ENCODE measurements at regions not wholly inside any gene's neighbourhood (a gene's known extent, or its start where the extent isn't known, plus 50 kb on each side); places are given as distances from the start of the nearest gene placed in this dataset.
A peak's percentile ranks its signal among the peaks of the same experiment; 100 is the strongest.

DNA sequence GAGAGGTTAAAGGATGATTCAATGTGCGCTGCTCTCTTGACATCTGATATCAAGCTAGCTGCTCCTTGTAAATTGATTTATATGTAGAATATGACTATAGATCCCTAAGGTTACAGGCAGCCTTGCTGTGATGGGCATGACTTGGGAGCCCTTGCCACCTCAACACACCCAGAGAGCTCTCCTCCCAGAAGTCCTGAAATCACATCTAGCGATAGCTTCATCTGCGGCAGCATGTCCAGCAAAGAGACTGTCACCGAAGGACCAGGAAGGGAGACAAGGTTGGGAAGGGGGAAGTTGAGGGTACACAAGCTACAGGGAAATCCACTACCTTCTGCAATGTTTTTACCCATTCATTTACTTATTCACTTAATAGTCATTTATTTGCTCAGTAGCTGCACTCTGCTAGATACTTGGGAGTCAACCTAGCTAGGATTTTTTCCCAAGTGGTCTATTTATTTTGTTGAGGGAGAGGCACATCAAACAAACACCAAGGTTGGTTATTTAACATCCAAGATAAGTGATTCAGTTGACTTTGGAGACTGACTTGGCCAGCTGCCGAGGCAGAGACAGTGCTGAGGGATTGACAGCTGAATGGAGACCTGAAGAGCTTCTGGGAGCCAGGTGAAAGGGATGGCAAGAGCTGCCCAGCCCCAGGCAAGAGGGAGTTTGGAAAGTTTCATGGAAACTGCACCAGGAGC is 205.8 kb upstream of the IL12A start:
- DNase-seq (ENCODE audit: low read depth) = no peak
- TF ChIP-seq, protein P1, sequence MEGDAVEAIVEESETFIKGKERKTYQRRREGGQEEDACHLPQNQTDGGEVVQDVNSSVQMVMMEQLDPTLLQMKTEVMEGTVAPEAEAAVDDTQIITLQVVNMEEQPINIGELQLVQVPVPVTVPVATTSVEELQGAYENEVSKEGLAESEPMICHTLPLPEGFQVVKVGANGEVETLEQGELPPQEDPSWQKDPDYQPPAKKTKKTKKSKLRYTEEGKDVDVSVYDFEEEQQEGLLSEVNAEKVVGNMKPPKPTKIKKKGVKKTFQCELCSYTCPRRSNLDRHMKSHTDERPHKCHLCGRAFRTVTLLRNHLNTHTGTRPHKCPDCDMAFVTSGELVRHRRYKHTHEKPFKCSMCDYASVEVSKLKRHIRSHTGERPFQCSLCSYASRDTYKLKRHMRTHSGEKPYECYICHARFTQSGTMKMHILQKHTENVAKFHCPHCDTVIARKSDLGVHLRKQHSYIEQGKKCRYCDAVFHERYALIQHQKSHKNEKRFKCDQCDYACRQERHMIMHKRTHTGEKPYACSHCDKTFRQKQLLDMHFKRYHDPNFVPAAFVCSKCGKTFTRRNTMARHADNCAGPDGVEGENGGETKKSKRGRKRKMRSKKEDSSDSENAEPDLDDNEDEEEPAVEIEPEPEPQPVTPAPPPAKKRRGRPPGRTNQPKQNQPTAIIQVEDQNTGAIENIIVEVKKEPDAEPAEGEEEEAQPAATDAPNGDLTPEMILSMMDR (conservative IDR thresholded peaks at IDR 0.05; ENCODE audit: low read depth, low read length) = no peak
- H3K4me3 ChIP-seq (ENCODE audit: low read depth, low read length) = no peak overlapping the region

DNA sequence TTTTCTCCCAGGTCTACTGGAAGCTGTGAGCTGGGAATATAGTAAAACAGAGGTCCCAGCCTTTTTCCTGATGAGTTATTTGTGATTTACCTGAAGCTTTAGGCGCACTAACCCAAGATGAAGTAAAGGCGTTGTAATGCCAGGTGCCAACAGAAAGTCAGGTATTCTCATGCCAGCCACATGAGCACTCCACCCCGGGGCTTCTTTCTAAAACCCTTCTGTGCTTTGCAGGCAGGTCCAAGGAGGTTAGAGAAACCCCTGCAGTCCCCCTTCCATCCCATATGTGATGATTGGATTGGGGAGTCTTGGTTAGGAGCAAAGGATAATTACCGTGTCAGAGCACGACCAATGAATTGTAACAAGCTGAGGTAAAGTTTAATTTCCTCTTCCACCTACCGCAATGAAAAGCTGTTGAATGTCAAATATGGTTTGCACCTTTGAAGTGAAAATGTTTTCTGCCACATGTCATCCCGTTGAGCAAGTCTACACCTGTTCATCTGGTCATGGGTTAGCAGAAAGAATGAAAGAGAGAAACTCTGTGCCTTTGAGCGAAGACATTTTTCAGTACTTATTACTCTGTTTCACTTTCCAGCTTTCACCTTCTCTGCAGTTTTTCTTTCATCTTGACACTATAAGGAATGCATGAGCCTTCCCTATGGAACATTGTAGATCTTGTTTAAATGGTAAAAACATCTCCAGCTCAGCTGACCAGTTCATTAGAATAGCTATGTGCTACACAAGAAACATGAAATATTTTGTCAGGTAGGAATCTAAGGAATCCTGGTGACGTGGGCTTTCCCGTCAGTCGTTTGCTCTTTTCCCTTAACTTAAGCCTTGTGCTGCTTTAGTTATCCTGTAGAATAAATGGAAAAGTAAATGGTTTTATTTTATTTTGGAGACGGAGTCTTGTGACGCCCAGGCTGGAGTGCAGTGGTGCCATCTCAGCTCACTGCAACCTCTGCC is 204.6 kb upstream of the IL12A start:
- DNase-seq (ENCODE audit: low read depth) = peak; percentile 79

DNA sequence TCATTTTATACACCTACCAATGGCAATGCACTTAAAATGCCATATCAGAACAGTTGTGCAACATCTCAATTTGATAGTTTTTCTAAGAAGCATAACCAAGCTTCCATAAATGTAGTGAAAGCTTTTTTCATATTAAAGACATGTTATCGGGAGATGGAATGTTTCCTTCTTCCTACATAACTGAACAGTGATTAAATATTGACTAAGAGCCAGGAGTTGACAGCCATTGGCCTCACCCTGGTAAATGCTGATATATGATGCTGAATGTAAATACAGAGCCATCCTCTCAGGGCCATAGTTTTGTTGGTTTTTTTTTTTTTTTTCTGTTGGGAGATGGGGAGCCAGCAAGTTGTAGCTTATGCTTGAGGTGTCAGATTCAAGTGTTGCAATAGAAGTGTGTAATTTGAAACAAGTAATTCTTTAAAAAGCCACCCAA is 203.3 kb upstream of the IL12A start:
- no peak for DNase-seq (ENCODE audit: low read depth)
- H3K4me3 ChIP-seq (ENCODE audit: low read depth, low read length) = no peak overlapping the region
- TF ChIP-seq, protein P1 (conservative IDR thresholded peaks at IDR 0.05; ENCODE audit: low read depth, low read length) = no peak

More for the DNA sequence above, 204.6 kb upstream of the IL12A start:
- peak overlapping the region; percentile 43 for H3K4me3 ChIP-seq (ENCODE audit: low read depth, low read length)
- TF ChIP-seq, protein P1 (conservative IDR thresholded peaks at IDR 0.05; ENCODE audit: low read depth, low read length) = no peak

DNA sequence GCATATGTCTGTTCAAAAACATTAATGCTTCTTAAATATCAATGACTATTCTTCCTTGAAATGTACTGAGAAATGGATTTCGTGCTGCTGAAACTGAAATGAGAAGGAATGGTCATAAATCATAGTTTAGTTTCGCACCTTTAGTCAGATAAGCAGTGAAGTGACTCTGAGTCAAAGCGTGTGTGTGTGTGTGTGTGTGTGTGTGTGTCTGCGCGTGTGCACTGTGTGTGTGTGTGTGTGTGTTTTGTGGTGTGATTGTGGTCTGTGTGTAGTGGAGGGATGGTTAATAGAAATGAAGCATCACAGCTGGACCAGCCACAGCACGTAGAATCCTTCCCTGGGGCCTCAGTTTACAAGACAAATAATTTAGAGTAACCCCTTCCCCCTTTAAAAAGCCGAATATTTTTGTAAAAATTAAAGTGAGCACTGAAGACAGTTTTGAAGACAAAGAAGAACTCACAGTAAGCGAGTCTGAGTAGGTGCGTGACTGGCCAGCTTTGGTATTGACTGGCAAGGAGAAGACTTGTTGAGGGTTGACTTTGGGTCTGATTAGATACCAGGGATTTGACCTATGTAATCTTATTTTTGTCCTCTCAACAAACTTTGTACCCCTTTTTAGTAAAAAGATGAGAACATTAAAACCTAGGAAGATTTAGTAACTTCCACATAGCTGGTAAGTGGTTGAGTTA is 202.0 kb upstream of the IL12A start:
- TF ChIP-seq, protein P1 (conservative IDR thresholded peaks at IDR 0.05; ENCODE audit: low read depth, low read length) = no peak
- no peak overlapping the region for H3K4me3 ChIP-seq (ENCODE audit: low read depth, low read length)
- DNase-seq (ENCODE audit: low read depth) = no peak

DNA sequence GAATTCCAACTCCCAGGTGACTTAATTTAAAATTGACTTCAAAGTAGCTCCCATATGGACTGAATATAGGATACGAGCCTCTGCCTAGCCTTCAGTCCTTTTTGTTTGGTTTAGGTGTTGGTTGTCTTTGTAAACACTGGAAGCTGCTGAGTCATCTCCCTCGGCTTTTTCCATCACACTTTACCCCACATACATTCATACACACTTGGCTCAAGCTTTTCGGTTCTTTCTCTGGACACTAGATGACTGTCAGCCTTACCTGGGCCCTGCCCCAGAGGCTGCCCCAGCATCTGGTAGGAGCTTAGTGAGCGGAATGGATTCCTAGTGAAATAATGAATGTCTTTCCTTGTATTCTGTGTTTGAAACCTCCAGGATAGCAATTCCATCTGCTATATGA is 201.5 kb upstream of the IL12A start:
- no peak for DNase-seq (ENCODE audit: low read depth)
- TF ChIP-seq, protein P1 (conservative IDR thresholded peaks at IDR 0.05; ENCODE audit: low read depth, low read length) = no peak
- no peak overlapping the region for H3K4me3 ChIP-seq (ENCODE audit: low read depth, low read length)

DNA sequence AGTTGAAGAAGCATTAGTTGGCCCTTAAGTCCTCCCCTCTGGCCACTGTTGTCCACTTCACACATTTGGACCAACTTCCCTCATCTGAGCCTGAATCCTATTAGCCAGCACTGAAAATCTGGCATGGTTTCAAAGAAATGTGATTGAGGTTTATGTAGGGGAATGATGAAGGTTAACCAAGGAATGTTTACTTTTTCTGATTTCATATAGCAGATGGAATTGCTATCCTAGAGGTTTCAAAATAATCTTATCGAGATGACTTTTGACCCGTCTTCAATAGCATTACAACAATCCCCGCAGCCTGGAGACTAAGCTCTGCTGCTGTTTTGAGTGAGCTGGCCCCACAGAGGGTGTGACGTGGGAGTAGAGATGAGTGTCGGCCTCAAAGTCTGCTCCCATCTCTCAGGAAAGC is 200.8 kb upstream of the IL12A start:
- H3K4me3 ChIP-seq (ENCODE audit: low read depth, low read length) = no peak overlapping the region
- TF ChIP-seq, protein P1 (conservative IDR thresholded peaks at IDR 0.05; ENCODE audit: low read depth, low read length) = no peak
- DNase-seq (ENCODE audit: low read depth) = no peak
